ENCODE measurements at regions not wholly inside any gene's neighbourhood (a gene's known extent, or its start where the extent isn't known, plus 50 kb on each side); places are given as distances from the start of the nearest gene placed in this dataset.
"Not testable (repeated sequence)": the region's sequence is repeated elsewhere in the genome, so short reads cannot be mapped to it uniquely, and the experiment has no call there.

- not testable (repeated sequence) for H3K4me1 ChIP-seq (ENCODE audit: control insufficient read depth in 1 of 2, insufficient read depth in 1 of 2, low read depth in 1 of 2, low read length in 1 of 2); H3K9me3 ChIP-seq; H3K27me3 ChIP-seq; H3K4me3 ChIP-seq (ENCODE audit: low read depth in 1 of 2, low read length in 1 of 2); H3K27ac ChIP-seq; H3K36me3 ChIP-seq
Measured at GRCh38 chrX:67213686-67214085, 330.1 kb upstream of the AR start.

- Histone ChIP-seq H3K4me1 (ENCODE audit: control insufficient read depth in 1 of 2, insufficient read depth in 1 of 2, low read depth in 1 of 2, low read length in 1 of 2) (no peaks in the 10 kb centered on the region), H3K27me3 (no peaks in the 10 kb centered on the region), H3K9me3 (no peaks in the 10 kb centered on the region), H3K27ac (no peak overlapping the region), H3K4me3 (ENCODE audit: low read depth in 1 of 2, low read length in 1 of 2) (no peak overlapping the region), H3K36me3 (no peaks in the 10 kb centered on the region)
- TF ChIP-seq CTCF (IDR thresholded peaks at IDR 0.05): no peak
Measured at GRCh38 chrX:67207912-67208311, 335.9 kb upstream of the AR start.

GRCh38 chrX:67159437-67159836 lies 384.4 kb upstream of the AR start:
- Histone ChIP-seq H3K4me1 (ENCODE audit: control insufficient read depth in 1 of 2, insufficient read depth in 1 of 2, low read depth in 1 of 2, low read length in 1 of 2) (no peaks in the 10 kb centered on the region), H3K36me3 (no peaks in the 10 kb centered on the region), H3K9me3 (no peaks in the 10 kb centered on the region), H3K27me3 (no peaks in the 10 kb centered on the region), H3K4me3 (ENCODE audit: low read depth in 1 of 2, low read length in 1 of 2) (no peak overlapping the region), H3K27ac (no peak overlapping the region)
- TF ChIP-seq CTCF (IDR thresholded peaks at IDR 0.05): no peak

GRCh38 chrX:67114635-67115034 lies 429.2 kb upstream of the AR start:
- H3K27ac ChIP-seq: no peak overlapping the region
- TF ChIP-seq CTCF (IDR thresholded peaks at IDR 0.05): no peak
- no peaks in the 10 kb centered on the region for H3K27me3 ChIP-seq
- no peak overlapping the region for H3K4me3 ChIP-seq (ENCODE audit: low read depth in 1 of 2, low read length in 1 of 2)
- no peaks in the 10 kb centered on the region for H3K4me1 ChIP-seq (ENCODE audit: control insufficient read depth in 1 of 2, insufficient read depth in 1 of 2, low read depth in 1 of 2, low read length in 1 of 2)
- H3K9me3 ChIP-seq: no peaks in the 10 kb centered on the region
- no peaks in the 10 kb centered on the region for H3K36me3 ChIP-seq

- H3K27me3 ChIP-seq: no peaks in the 10 kb centered on the region
- no peaks in the 10 kb centered on the region for H3K36me3 ChIP-seq
- no peak overlapping the region for H3K4me3 ChIP-seq (ENCODE audit: low read depth in 1 of 2, low read length in 1 of 2)
- H3K27ac ChIP-seq: no peak overlapping the region
- H3K9me3 ChIP-seq: no peaks in the 10 kb centered on the region
- H3K4me1 ChIP-seq (ENCODE audit: control insufficient read depth in 1 of 2, insufficient read depth in 1 of 2, low read depth in 1 of 2, low read length in 1 of 2): no peaks in the 10 kb centered on the region
- no peak for TF ChIP-seq CTCF (IDR thresholded peaks at IDR 0.05)
Measured at GRCh38 chrX:67105758-67106116, 438.1 kb upstream of the AR start.

- Histone ChIP-seq H3K4me1 (ENCODE audit: control insufficient read depth in 1 of 2, insufficient read depth in 1 of 2, low read depth in 1 of 2, low read length in 1 of 2) (no peaks in the 10 kb centered on the region), H3K4me3 (ENCODE audit: low read depth in 1 of 2, low read length in 1 of 2) (no peak overlapping the region), H3K9me3 (no peaks in the 10 kb centered on the region), H3K27ac (no peak overlapping the region), H3K36me3 (no peaks in the 10 kb centered on the region), H3K27me3 (no peaks in the 10 kb centered on the region)
- no peak for TF ChIP-seq CTCF (IDR thresholded peaks at IDR 0.05)
Measured at GRCh38 chrX:67104982-67105757, 438.7 kb upstream of the AR start.
